KMS-11 (cell line): ENCODE measurements at regions not wholly inside any gene's neighbourhood (a gene's known extent, or its start where the extent isn't known, plus 50 kb on each side); places are given as distances from the start of the nearest gene placed in this dataset.

ENCODE experiments used
- H2AFZ ChIP-seq: fragments of 200-600 bp; sonication (generic); 2 replicates; pipeline ENCODE4 v1.6.1; 2016; ENCODE audit warnings: antibody characterized with exemption, mixed run types, low read depth
- H3K27ac ChIP-seq: fragments of 200-600 bp; sonication (generic); 2 replicates; pipeline ENCODE4 v1.6.1; 2016; ENCODE audit warnings: mild to moderate bottlenecking, mixed run types
- H3K27me3 ChIP-seq: fragments of 200-600 bp; sonication (generic); 2 replicates; pipeline ENCODE4 v1.6.1; 2017; ENCODE audit warnings: mild to moderate bottlenecking, low read depth, mixed run types, moderate library complexity; ENCODE audit not compliant: insufficient read depth
- H3K36me3 ChIP-seq: fragments of 200-600 bp; sonication (generic); 2 replicates; pipeline ENCODE4 v1.6.1; 2017; ENCODE audit warnings: mild to moderate bottlenecking, mixed run types; ENCODE audit not compliant: insufficient read depth
- H3K4me1 ChIP-seq: fragments of 200-600 bp; sonication (generic); 2 replicates; pipeline ENCODE4 v1.6.1; 2016; ENCODE audit warnings: mild to moderate bottlenecking, low read depth, mixed run types; ENCODE audit not compliant: poor library complexity, severe bottlenecking
- H3K4me2 ChIP-seq: fragments of 200-600 bp; sonication (generic); 2 replicates; pipeline ENCODE4 v1.7.0; 2016; ENCODE audit warnings: mild to moderate bottlenecking, mixed run types
- H3K4me3 ChIP-seq: fragments of 200-600 bp; sonication (generic); IDR thresholded peaks from 2 replicates; pipeline ENCODE4 v1.6.1; 2017; ENCODE audit warnings: low read depth, low read length, mixed read lengths; ENCODE audit not compliant: insufficient read depth
- H3K79me2 ChIP-seq: fragments of 200-600 bp; sonication (generic); 2 replicates; pipeline ENCODE4 v1.6.1; 2016; ENCODE audit warnings: low read depth, mixed run types; ENCODE audit not compliant: insufficient read depth
- H3K9ac ChIP-seq: fragments of 200-600 bp; sonication (generic); 2 replicates; pipeline ENCODE4 v1.6.1; 2016; ENCODE audit warnings: mild to moderate bottlenecking, mixed run types
- H4K20me1 ChIP-seq: fragments of 200-600 bp; sonication (generic); 2 replicates; pipeline ENCODE4 v1.6.1; 2016; ENCODE audit warnings: mild to moderate bottlenecking, mixed run types; ENCODE audit not compliant: insufficient read depth
- TF ChIP-seq, protein P1 (sequence below): fragments of 200-600 bp; sonication (generic); conservative IDR thresholded peaks from 2 replicates; pipeline ENCODE4 v1.6.1; 2017; ENCODE audit warnings: low read depth, mild to moderate bottlenecking, antibody characterized with exemption, low read length, moderate library complexity, mixed read lengths

DNA sequence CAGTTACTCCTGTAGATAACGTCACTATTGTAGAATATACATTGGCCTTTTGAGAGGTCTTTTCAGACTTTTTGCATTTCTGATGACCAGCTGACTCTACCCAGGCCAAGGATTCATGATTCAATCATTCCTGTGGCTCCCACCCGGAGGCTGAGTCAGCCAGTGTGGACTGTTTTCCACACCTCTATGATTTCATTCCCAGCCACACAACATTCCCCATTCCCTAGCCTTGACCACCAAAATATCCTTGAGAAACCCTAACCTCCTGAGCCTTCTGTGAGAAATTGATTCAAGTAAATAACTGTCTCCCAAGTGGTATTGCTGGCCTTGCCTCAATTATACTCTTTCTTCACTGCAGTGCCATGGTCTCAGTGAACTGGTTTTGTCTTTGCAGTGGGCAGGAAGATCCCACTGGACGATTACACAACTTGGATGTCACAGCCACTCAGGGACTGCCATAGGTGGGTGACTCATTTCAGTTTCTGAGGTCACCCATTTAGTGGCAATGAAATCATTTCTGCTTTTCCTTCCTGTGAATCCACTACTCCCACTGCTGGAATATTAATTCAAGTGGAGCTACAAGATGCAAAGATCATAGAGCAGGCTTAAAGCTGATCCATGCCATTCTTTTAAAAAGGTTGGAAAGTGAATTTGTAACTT is 518.6 kb upstream of the ZP4 start:
- Histone ChIP-seq H2AFZ (no peak overlapping the region), H3K4me3 (no peak overlapping the region), H3K36me3 (no peaks in the 10 kb centered on the region), H3K79me2 (no peaks in the 10 kb centered on the region), H3K27ac (no peak overlapping the region), H3K27me3 (no peaks in the 10 kb centered on the region), H3K4me1 (no peaks in the 10 kb centered on the region), H3K9ac (no peak overlapping the region), H3K4me2 (no peak overlapping the region), H4K20me1 (no peaks in the 10 kb centered on the region)
- TF ChIP-seq, protein P1, sequence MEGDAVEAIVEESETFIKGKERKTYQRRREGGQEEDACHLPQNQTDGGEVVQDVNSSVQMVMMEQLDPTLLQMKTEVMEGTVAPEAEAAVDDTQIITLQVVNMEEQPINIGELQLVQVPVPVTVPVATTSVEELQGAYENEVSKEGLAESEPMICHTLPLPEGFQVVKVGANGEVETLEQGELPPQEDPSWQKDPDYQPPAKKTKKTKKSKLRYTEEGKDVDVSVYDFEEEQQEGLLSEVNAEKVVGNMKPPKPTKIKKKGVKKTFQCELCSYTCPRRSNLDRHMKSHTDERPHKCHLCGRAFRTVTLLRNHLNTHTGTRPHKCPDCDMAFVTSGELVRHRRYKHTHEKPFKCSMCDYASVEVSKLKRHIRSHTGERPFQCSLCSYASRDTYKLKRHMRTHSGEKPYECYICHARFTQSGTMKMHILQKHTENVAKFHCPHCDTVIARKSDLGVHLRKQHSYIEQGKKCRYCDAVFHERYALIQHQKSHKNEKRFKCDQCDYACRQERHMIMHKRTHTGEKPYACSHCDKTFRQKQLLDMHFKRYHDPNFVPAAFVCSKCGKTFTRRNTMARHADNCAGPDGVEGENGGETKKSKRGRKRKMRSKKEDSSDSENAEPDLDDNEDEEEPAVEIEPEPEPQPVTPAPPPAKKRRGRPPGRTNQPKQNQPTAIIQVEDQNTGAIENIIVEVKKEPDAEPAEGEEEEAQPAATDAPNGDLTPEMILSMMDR: no peak

- Histone ChIP-seq H3K27ac (no peak overlapping the region), H3K4me1 (no peaks in the 10 kb centered on the region), H3K27me3 (no peaks in the 10 kb centered on the region), H3K36me3 (no peaks in the 10 kb centered on the region), H3K4me3 (no peak overlapping the region), H3K4me2 (no peak overlapping the region), H3K79me2 (no peaks in the 10 kb centered on the region), H2AFZ (no peak overlapping the region), H3K9ac (no peak overlapping the region), H4K20me1 (no peaks in the 10 kb centered on the region)
- TF ChIP-seq, protein P1: no peak
Measured at GRCh38 chr1:238408737-238409136, 518.0 kb upstream of the ZP4 start.

- TF ChIP-seq, protein P1: no peak
- no peaks in the 10 kb centered on the region for H3K36me3 ChIP-seq
- H2AFZ ChIP-seq: no peak overlapping the region
- H3K4me1 ChIP-seq: no peaks in the 10 kb centered on the region
- no peak overlapping the region for H3K4me2 ChIP-seq
- H3K27ac ChIP-seq: no peak overlapping the region
- no peak overlapping the region for H3K9ac ChIP-seq
- H4K20me1 ChIP-seq: no peaks in the 10 kb centered on the region
- H3K79me2 ChIP-seq: no peaks in the 10 kb centered on the region
- H3K27me3 ChIP-seq: no peaks in the 10 kb centered on the region
- no peak overlapping the region for H3K4me3 ChIP-seq
Measured at GRCh38 chr1:238406098-238406860, 515.6 kb upstream of the ZP4 start.

DNA sequence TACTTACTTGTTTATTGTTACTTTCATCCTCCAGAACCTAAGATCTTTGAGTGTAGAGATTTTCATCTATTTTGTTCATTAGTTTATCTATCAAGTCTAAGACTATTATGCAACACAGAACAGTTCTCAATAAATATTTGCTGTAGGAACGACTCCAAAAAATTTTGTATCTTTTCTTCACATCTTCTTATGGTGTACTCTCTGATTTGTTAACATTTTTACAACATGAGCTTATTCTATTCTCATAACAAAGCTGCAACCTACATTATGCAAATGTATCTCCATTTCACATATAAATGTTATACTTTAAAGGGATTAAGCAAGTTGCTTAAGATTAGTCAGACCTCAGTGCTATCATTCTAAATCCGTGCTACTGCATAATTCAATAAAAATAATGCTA is 514.2 kb upstream of the ZP4 start:
- Histone ChIP-seq H3K4me1 (no peaks in the 10 kb centered on the region), H3K27me3 (no peaks in the 10 kb centered on the region), H3K27ac (no peak overlapping the region), H4K20me1 (no peaks in the 10 kb centered on the region), H3K36me3 (no peaks in the 10 kb centered on the region), H2AFZ (no peak overlapping the region), H3K4me2 (no peak overlapping the region), H3K9ac (no peak overlapping the region), H3K79me2 (no peaks in the 10 kb centered on the region), H3K4me3 (no peak overlapping the region)
- TF ChIP-seq, protein P1: no peak
